Liver (tissue), 8 donors: ENCODE measurements at regions not wholly inside any gene's neighbourhood (a gene's known extent, or its start where the extent isn't known, plus 50 kb on each side); places are given as distances from the start of the nearest gene placed in this dataset.

Source experiments
- DNase-seq: peaks from one replicate; pipeline ENCODE4 v3.0.0-alpha.2; 2017; ENCODE audit warnings: low spot score
- H3K27ac ChIP-seq, 2 donors: one replicate each; pipeline ENCODE4 v1.7.0; 2013; ENCODE audit warnings: inconsistent platforms in 2 of 2, low read length in 2 of 2, control low read depth in 1 of 2, low read depth in 1 of 2, mild to moderate bottlenecking in 1 of 2
- H3K27me3 ChIP-seq, 4 donors: one replicate each; pipeline versions ENCODE4 v1.6.1 to v1.7.0; 2013; ENCODE audit warnings: low read length in 3 of 4, inconsistent platforms in 1 of 4, mild to moderate bottlenecking in 1 of 4, moderate library complexity in 1 of 4; ENCODE audit not compliant: control insufficient read depth in 4 of 4, insufficient read depth in 4 of 4
- H3K36me3 ChIP-seq, 4 donors: one replicate each; pipeline versions ENCODE4 v1.6.1 to v1.7.0; 2013; ENCODE audit warnings: low read length in 3 of 4, mild to moderate bottlenecking in 3 of 4, low read depth in 1 of 4, moderate library complexity in 1 of 4; ENCODE audit not compliant: control insufficient read depth in 4 of 4, insufficient read depth in 3 of 4
- H3K4me1 ChIP-seq, 4 donors: one replicate each; pipeline versions ENCODE4 v1.6.1 to v1.7.0; 2013; ENCODE audit warnings: low read length in 3 of 4, mild to moderate bottlenecking in 3 of 4, moderate library complexity in 1 of 4; ENCODE audit not compliant: control insufficient read depth in 4 of 4, insufficient read depth in 4 of 4
- H3K4me3 ChIP-seq, 3 donors: one replicate each; pipeline versions ENCODE4 v1.6.1 to v1.7.0; 2013; ENCODE audit warnings: low read length in 3 of 3, control low read depth in 1 of 3, low read depth in 1 of 3, mild to moderate bottlenecking in 1 of 3
- H3K9ac ChIP-seq, 2 donors: one replicate each; pipeline ENCODE4 v1.7.0; 2013; ENCODE audit warnings: low read length in 2 of 2, mild to moderate bottlenecking in 2 of 2, moderate library complexity in 2 of 2, control low read depth in 1 of 2, low read depth in 1 of 2
- H3K9me3 ChIP-seq, 4 donors: one replicate each; pipeline versions ENCODE4 v1.6.1 to v1.7.0; 2013; ENCODE audit warnings: low read length in 3 of 4; ENCODE audit not compliant: control insufficient read depth in 4 of 4
- FOXA2 ChIP-seq: IDR thresholded peaks from 2 replicates; pipeline ENCODE4 v1.6.1; 2016; ENCODE audit warnings: antibody characterized with exemption
- GABPA ChIP-seq, 2 donors: IDR thresholded peaks in 1 of 2; conservative IDR thresholded peaks in 1 of 2; 2 replicates each; pipeline ENCODE4 v1.6.1; 2016; ENCODE audit warnings: antibody characterized with exemption in 2 of 2, mild to moderate bottlenecking in 1 of 2, moderate library complexity in 1 of 2
- HNF4G ChIP-seq: IDR thresholded peaks from 2 replicates; pipeline ENCODE4 v1.6.1; 2016; ENCODE audit warnings: antibody characterized with exemption
- JUND ChIP-seq, 2 donors: IDR thresholded peaks; 2 replicates each; pipeline ENCODE4 v1.6.1; 2016; ENCODE audit warnings: antibody characterized with exemption in 2 of 2
- NR2F2 ChIP-seq: IDR thresholded peaks from 2 replicates; pipeline ENCODE4 v1.6.1; 2016; ENCODE audit warnings: antibody characterized with exemption
- REST ChIP-seq: IDR thresholded peaks from 2 replicates; pipeline ENCODE4 v1.6.1; 2016; ENCODE audit warnings: antibody characterized with exemption, mild to moderate bottlenecking
- RXRA ChIP-seq, 2 donors: IDR thresholded peaks; 2 replicates each; pipeline ENCODE4 v1.6.1; 2017 to 2018; ENCODE audit warnings: antibody characterized with exemption in 2 of 2, mild to moderate bottlenecking in 1 of 2
- TAF1 ChIP-seq: conservative IDR thresholded peaks from 2 replicates; pipeline ENCODE4 v1.6.1; 2016; ENCODE audit warnings: antibody characterized with exemption, mild to moderate bottlenecking
- YY1 ChIP-seq: IDR thresholded peaks from 2 replicates; pipeline ENCODE4 v1.6.1; 2016; ENCODE audit warnings: antibody characterized with exemption, mild to moderate bottlenecking
- WGBS: extraction: QIAGEN DNeasy Blood & Tissue Kit; methylation state at CpG from one replicate; pipeline ENCODE4 v1.1.7; 2013; 5-methylcytosine and 5-hydroxymethylcytosine counted together
- TF ChIP-seq, protein P1 (sequence below): IDR thresholded peaks from 2 replicates; pipeline ENCODE4 v1.6.1; 2016; ENCODE audit warnings: antibody characterized with exemption
- TF ChIP-seq, protein P2 (sequence below): fragments of 150-350 bp; IDR thresholded peaks from 2 replicates; pipeline ENCODE4 v1.5.1; 2017; ENCODE audit warnings: improper control_type of control experiment, low read depth, low read length; ENCODE audit not compliant: missing input control
- donor health status: healthy.
- donor health status: healthy.
- donor health status: healthy.
- donor health status: healthy.
- donor health status: healthy.

GRCh38 chr1:73100216-73100615, 817.9 kb upstream of the NEGR1 start:
- no peak for DNase-seq
- WGBS, result 55% methylated on average over 4 of the region's 4 CpGs
- Histone ChIP-seq H3K9ac (no peak overlapping the region), H3K4me1 (no peaks in the 10 kb centered on the region), H3K27ac (no peak overlapping the region), H3K36me3 (no peaks in the 10 kb centered on the region), H3K27me3 (no peaks in the 10 kb centered on the region), H3K4me3 (no peak overlapping the region), H3K9me3 (no peaks in the 10 kb centered on the region)
- no peak for TF ChIP-seq JUND (IDR thresholded peaks at IDR 0.05)
- TF ChIP-seq, protein P1, sequence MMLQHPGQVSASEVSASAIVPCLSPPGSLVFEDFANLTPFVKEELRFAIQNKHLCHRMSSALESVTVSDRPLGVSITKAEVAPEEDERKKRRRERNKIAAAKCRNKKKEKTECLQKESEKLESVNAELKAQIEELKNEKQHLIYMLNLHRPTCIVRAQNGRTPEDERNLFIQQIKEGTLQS, result no peak

- Histone ChIP-seq H3K36me3 (no peaks in the 10 kb centered on the region), H3K9ac (no peak overlapping the region), H3K4me3 (no peak overlapping the region), H3K4me1 (no peaks in the 10 kb centered on the region), H3K27me3 (no peaks in the 10 kb centered on the region), H3K9me3 (no peaks in the 10 kb centered on the region), H3K27ac (no peak overlapping the region)
- TF ChIP-seq TAF1 (no peak), REST (no peak), NR2F2 (no peak), GABPA (IDR thresholded peaks at IDR 0.05 in 1 of 2, conservative IDR thresholded peaks at IDR 0.05 in 1 of 2) (no peak)
- no peak for DNase-seq
Measured at GRCh38 chr1:73097917-73098316, 815.6 kb upstream of the NEGR1 start.

DNA sequence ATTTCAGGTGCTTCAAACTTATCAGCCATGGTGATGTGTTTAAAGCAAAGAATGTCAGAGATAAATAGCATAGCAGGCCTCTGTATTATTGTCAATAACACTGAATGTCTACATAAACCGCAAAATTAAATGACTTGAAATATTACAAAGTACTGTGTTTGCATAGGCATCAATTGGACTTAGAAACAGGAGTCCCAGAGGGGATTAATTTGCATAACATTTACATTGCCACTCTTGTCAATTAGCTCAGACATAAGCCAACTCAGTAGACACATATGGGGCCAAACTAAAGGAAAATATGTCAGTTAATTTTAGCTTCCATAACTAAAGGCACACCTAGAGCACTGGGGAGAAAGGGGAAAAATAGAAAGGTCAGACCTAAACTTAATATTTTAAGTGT, 814.5 kb upstream of the NEGR1 start:
- H3K36me3 ChIP-seq, result no peaks in the 10 kb centered on the region
- TF ChIP-seq JUND (IDR thresholded peaks at IDR 0.05) (no peak), GABPA (IDR thresholded peaks at IDR 0.05 in 1 of 2, conservative IDR thresholded peaks at IDR 0.05 in 1 of 2) (no peak), HNF4G (no peak), RXRA (IDR thresholded peaks at IDR 0.05) (no peak), FOXA2 (no peak), YY1 (no peak)
- TF ChIP-seq, protein P2, sequence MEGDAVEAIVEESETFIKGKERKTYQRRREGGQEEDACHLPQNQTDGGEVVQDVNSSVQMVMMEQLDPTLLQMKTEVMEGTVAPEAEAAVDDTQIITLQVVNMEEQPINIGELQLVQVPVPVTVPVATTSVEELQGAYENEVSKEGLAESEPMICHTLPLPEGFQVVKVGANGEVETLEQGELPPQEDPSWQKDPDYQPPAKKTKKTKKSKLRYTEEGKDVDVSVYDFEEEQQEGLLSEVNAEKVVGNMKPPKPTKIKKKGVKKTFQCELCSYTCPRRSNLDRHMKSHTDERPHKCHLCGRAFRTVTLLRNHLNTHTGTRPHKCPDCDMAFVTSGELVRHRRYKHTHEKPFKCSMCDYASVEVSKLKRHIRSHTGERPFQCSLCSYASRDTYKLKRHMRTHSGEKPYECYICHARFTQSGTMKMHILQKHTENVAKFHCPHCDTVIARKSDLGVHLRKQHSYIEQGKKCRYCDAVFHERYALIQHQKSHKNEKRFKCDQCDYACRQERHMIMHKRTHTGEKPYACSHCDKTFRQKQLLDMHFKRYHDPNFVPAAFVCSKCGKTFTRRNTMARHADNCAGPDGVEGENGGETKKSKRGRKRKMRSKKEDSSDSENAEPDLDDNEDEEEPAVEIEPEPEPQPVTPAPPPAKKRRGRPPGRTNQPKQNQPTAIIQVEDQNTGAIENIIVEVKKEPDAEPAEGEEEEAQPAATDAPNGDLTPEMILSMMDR, result no peak
- no peaks in the 10 kb centered on the region for H3K4me1 ChIP-seq
- no peaks in the 10 kb centered on the region for H3K9me3 ChIP-seq
- H3K27ac ChIP-seq, result no peak overlapping the region
- H3K9ac ChIP-seq, result no peak overlapping the region
- DNase-seq, result no peak
- no peak overlapping the region for H3K4me3 ChIP-seq
- WGBS, result 73% methylated on average over 1 of the region's 1 CpG
- H3K27me3 ChIP-seq, result no peaks in the 10 kb centered on the region
